Epithelial cell of esophagus (primary cell): ENCODE measurements at regions not wholly inside any gene's neighbourhood (a gene's known extent, or its start where the extent isn't known, plus 50 kb on each side); places are given as distances from the start of the nearest gene placed in this dataset.

Experiments used
- DNase-seq: peaks from one replicate; pipeline ENCODE4 v3.0.0; 2010; ENCODE audit warnings: low read depth
- H3K4me3 ChIP-seq: 2 replicates; pipeline ENCODE4 v1.5.1; 2011; ENCODE audit warnings: mild to moderate bottlenecking, low read length, control low read depth
- TF ChIP-seq, protein P1 (sequence below): IDR thresholded peaks from 2 replicates; pipeline ENCODE4 v1.5.1; 2011; ENCODE audit warnings: low read depth, mild to moderate bottlenecking, low read length, control low read depth, inconsistent platforms; ENCODE audit not compliant: insufficient read depth; ENCODE audit errors: missing control alignments

DNA sequence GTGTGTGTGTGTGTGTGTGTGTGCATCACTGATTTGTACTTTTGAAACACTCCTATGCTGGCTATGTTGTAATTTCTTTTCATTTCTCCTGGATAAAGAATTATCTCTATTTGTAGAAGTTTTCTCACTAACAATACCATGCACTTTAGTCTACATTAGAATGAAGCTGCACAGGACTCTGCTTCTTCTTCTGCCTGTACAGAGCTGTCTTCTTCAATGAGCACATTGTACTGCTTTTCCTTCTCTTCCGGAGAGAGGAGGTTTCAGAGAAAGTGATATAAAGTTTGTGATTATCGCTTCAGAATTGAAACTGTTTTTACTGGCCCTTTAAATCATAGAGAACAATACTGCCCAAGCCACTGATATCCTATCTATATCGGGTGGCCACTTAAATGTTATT, 677.0 kb downstream of the NR2F1-AS1 start:
- H3K4me3 ChIP-seq: no peak overlapping the region
- TF ChIP-seq, protein P1, sequence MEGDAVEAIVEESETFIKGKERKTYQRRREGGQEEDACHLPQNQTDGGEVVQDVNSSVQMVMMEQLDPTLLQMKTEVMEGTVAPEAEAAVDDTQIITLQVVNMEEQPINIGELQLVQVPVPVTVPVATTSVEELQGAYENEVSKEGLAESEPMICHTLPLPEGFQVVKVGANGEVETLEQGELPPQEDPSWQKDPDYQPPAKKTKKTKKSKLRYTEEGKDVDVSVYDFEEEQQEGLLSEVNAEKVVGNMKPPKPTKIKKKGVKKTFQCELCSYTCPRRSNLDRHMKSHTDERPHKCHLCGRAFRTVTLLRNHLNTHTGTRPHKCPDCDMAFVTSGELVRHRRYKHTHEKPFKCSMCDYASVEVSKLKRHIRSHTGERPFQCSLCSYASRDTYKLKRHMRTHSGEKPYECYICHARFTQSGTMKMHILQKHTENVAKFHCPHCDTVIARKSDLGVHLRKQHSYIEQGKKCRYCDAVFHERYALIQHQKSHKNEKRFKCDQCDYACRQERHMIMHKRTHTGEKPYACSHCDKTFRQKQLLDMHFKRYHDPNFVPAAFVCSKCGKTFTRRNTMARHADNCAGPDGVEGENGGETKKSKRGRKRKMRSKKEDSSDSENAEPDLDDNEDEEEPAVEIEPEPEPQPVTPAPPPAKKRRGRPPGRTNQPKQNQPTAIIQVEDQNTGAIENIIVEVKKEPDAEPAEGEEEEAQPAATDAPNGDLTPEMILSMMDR: no peak
- DNase-seq: no peak

DNA sequence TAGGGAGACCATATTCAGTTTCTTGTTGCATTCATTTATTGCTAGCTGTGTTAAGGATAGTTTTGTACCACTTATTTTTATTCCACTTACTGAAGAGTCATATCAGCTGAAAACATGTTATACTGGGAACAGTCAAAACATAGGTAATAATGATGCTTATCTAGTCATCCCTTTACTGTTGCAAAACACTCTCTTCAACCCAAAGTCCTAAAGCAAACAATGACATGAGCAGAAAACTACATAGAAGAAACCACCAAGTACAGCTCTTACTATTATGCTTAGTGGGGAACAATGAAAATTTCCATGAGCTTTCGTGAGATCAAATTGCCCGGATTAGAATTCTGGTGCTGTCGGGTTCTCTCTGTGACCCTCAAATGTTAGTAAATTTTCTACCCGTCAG, 681.4 kb downstream of the NR2F1-AS1 start:
- DNase-seq: no peak
- H3K4me3 ChIP-seq: no peak overlapping the region
- TF ChIP-seq, protein P1: no peak

DNA sequence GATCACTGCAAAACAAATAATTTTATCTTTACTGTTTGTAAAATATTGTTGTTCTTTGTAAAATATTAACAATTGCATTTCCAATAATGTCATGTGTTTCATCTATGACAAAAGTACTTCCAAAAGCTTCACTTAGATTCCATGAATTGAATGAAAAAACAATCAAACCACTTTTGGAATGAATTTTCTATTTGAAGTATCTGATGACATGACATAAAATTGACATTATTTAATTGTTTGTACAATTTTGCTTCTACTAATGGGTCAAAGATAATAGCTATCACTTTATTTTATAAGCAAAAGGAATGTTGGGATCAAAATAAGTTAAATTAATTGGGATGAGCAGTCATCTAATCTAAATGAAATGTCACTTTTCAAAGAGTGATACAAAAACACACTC, 684.3 kb downstream of the NR2F1-AS1 start:
- no peak for DNase-seq
- H3K4me3 ChIP-seq: no peak overlapping the region
- TF ChIP-seq, protein P1: no peak

DNA sequence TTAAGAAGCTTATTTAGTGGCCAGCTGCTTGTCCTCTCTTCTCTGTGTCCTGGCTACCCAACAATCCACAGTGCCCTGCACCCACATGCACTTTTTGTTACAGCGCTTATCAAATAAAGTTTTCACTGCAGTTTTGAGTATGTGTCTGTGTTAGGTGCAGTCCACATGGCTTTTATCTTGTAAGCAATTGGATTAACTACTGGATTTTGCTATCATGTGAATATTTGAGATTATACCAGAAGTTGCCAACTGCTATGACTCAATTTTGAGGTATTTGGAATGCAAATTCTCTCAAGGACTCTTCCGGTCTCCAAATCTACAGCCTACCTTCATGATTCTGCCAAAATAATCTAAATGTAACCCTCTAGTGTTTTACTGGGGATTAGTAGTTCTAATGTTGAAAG, 690.2 kb downstream of the NR2F1-AS1 start:
- no peak for DNase-seq
- no peak overlapping the region for H3K4me3 ChIP-seq
- TF ChIP-seq, protein P1: no peak

DNA sequence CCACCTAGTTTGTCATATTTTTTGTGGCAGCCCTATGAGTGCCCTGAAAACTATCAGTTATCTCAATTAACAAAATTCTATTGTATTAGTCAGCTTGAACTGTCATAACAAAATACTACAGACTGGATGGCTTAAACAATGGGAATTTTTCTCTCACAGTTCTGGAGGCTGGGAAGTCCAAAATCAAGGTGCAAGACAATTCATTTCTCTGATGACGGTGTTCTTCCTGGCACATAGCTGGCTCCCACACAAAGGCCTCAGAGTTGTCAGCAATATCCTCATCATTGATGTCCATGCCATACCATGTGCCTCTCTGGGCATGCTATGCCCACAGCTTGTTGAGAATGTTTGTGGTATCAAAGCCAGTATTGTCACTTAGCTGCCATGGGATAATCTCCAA, 691.9 kb downstream of the NR2F1-AS1 start:
- TF ChIP-seq, protein P1: no peak
- no peak for DNase-seq
- H3K4me3 ChIP-seq: no peak overlapping the region

DNA sequence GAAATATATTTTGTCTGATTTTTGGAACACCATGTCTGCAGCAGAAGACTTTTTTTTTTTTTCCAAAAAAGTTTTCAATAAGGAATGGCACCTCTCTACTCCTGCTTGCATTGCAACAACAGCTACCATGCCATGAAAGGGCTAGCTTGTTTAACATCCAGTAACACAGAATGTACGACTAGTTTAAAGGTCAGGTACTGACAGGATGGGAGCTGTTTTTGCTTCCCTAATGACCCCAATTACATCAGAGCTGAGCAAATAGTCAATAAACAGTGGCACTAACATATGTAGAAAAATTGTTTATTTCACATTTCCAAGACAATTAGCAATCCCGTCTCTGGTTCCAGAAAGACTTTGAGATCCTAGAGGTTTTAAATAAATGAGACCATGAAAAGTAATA, 693.8 kb downstream of the NR2F1-AS1 start:
- no peak for DNase-seq
- no peak overlapping the region for H3K4me3 ChIP-seq
- TF ChIP-seq, protein P1: no peak

DNA sequence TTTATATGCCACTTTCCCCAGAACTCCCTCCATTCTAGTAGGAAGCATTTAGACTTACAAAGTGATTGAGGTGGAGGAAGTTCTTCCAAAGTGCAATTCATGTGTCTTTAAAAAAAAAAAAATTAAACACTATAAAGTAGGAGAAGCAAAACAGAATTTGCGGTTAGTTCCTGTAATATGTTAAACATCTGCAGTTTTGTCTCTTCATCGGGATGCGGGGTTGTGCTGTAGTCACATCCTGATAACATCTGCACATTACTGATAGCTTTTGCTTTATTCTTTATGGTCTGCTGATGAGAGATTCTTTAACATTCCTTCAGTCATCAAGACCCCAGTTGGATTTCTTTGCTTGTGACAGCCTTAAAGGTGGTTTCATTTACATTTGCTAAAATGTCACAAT, 694.3 kb downstream of the NR2F1-AS1 start:
- H3K4me3 ChIP-seq: no peak overlapping the region
- no peak for DNase-seq
- TF ChIP-seq, protein P1: no peak
